GM12878 (cell line): ENCODE measurements at regions not wholly inside any gene's neighbourhood (a gene's known extent, or its start where the extent isn't known, plus 50 kb on each side); places are given as distances from the start of the nearest gene placed in this dataset.

Experiments
- ATAC-seq: fragments of 200-7000 bp; cut with Tn5 transposase; 3 replicates; pipeline ENCODE4 v1.9.1; 2020; ENCODE audit warnings: mild to moderate bottlenecking, moderate library complexity
- BruUV-seq: library from RNA; stranded (reverse); fragments of 400-500 nt; replicated peaks from 2 replicates; lab custom pipeline; 2021; lab: Mats Ljungman, UMichigan
- CTCF ChIA-PET: fragments of 300-600 bp; sonication (Branson Sonifier 250); formaldehyde crosslinking; extraction: SDS; loops from one replicate; lab custom pipeline; 2021; ENCODE audit warnings: inconsistent platforms; lab: Yijun Ruan, JAX
- POLR2A ChIA-PET: fragments of 350-600 bp; formaldehyde crosslinking; extraction: SDS; loops from one replicate; lab custom pipeline; 2021; ENCODE audit warnings: inconsistent platforms; lab: Charles Lee
- RAD21 ChIA-PET: fragments of 300-600 bp; sonication (Branson Sonifier 250); formaldehyde crosslinking; loops from one replicate; lab custom pipeline; 2023; ENCODE audit warnings: antibody characterized with exemption; ENCODE audit not compliant: unreplicated experiment; lab: Charles Lee
- SMC1A ChIA-PET: fragments of 300-600 bp; sonication (Branson Sonifier 250); formaldehyde crosslinking; loops from one replicate; lab custom pipeline; 2023; ENCODE audit not compliant: unreplicated experiment, uncharacterized antibody; lab: Charles Lee
- DNase-seq: peaks from one replicate; pipeline ENCODE4 v3.0.0-alpha.2; 2011; ENCODE audit warnings: low read depth, low spot score
- FAIRE-seq: peaks from 3 replicates; lab custom pipeline; 2011; peaks lifted over from hg19 to GRCh38; lab: Jason Lieb, UNC
- H2AFZ ChIP-seq: 2 replicates; pipeline ENCODE4 v1.6.0; 2011; ENCODE audit warnings: low read depth, low read length, control low read depth; ENCODE audit not compliant: control insufficient read depth
- H3K27ac ChIP-seq: 2 replicates; pipeline ENCODE4 v1.5.1; 2011; ENCODE audit warnings: control low read depth; ENCODE audit not compliant: control insufficient read depth, insufficient read depth
- H3K27me3 ChIP-seq, 2 experiments: replicated peaks in 1 of 2; 2 replicates each; pipeline versions ENCODE4 v1.6.0 to v1.6.1; 2011; ENCODE audit warnings: low read length in 1 of 2; ENCODE audit not compliant: control insufficient read depth in 2 of 2, insufficient read depth in 2 of 2
- H3K36me3 ChIP-seq, 2 experiments: 2 replicates each; pipeline ENCODE4 v1.5.1; 2011; ENCODE audit warnings: low read length in 1 of 2; ENCODE audit not compliant: control insufficient read depth in 2 of 2, insufficient read depth in 2 of 2
- H3K4me1 ChIP-seq: 2 replicates; pipeline ENCODE4 v1.6.1; 2011; ENCODE audit warnings: mild to moderate bottlenecking, low read length, moderate library complexity, mixed read lengths; ENCODE audit not compliant: control insufficient read depth, insufficient read depth
- H3K4me2 ChIP-seq: 2 replicates; pipeline ENCODE4 v1.6.0; 2011; ENCODE audit warnings: control low read depth; ENCODE audit not compliant: control insufficient read depth, insufficient read depth
- H3K4me3 ChIP-seq: fragments of 200-600 bp; sonication (generic); 2 replicates; pipeline ENCODE4 v1.5.1; 2016
- H3K79me2 ChIP-seq: 2 replicates; pipeline ENCODE4 v1.6.0; 2011; ENCODE audit warnings: low read length; ENCODE audit not compliant: control insufficient read depth, insufficient read depth
- H3K9ac ChIP-seq: 2 replicates; pipeline ENCODE4 v1.8.0; 2011; ENCODE audit warnings: low read length, control low read depth, mixed read lengths; ENCODE audit not compliant: control insufficient read depth, insufficient read depth
- H3K9me3 ChIP-seq: replicated peaks from 3 replicates; pipeline ENCODE4 v1.5.1; 2011; ENCODE audit warnings: mild to moderate bottlenecking, low read length; ENCODE audit not compliant: control insufficient read depth, insufficient read depth
- H4K20me1 ChIP-seq: 2 replicates; pipeline ENCODE4 v1.6.0; 2011; ENCODE audit not compliant: control insufficient read depth, insufficient read depth
- ATF2 ChIP-seq: IDR thresholded peaks from 2 replicates; pipeline ENCODE4 v1.6.1; 2012; ENCODE audit warnings: low read length, inconsistent platforms
- CBX5 ChIP-seq: sonication (generic); IDR thresholded peaks from 2 replicates; pipeline ENCODE4 v1.6.1; 2016; ENCODE audit warnings: low read depth, moderate library complexity, mild to moderate bottlenecking, inconsistent platforms
- CEBPZ ChIP-seq: fragments of 150-350 bp; IDR thresholded peaks from 2 replicates; pipeline ENCODE4 v1.6.1; 2016; ENCODE audit warnings: low read depth, low read length
- CHD4 ChIP-seq: fragments of 200-600 bp; sonication (generic); IDR thresholded peaks from 2 replicates; pipeline ENCODE4 v1.6.1; 2016; ENCODE audit warnings: mild to moderate bottlenecking
- E2F4 ChIP-seq: IDR thresholded peaks from 2 replicates; pipeline ENCODE4 v1.6.1; 2012; ENCODE audit warnings: low read depth, low read length, improper control_type of control experiment
- EED ChIP-seq: sonication (generic); IDR thresholded peaks from 2 replicates; pipeline ENCODE4 v1.6.1; 2016; ENCODE audit warnings: antibody characterized with exemption, low read depth
- ESRRA ChIP-seq: IDR thresholded peaks from 2 replicates; pipeline ENCODE4 v1.6.1; 2012; ENCODE audit warnings: mild to moderate bottlenecking, low read length, improper control_type of control experiment
- ETV6 ChIP-seq, 2 experiments: fragments of 450-650 bp in 1 of 2; IDR thresholded peaks in 1 of 2; conservative IDR thresholded peaks in 1 of 2; 2 replicates each; pipeline ENCODE4 v1.6.1; 2014; ENCODE audit warnings: antibody characterized with exemption in 1 of 2, borderline replicate concordance in 1 of 2, low read depth in 1 of 2, mild to moderate bottlenecking in 1 of 2, moderate library complexity in 1 of 2
- JUND ChIP-seq: IDR thresholded peaks from 2 replicates; pipeline ENCODE4 v1.6.1; 2012; ENCODE audit warnings: low read depth, mild to moderate bottlenecking, low read length, improper control_type of control experiment, moderate library complexity
- MEF2A ChIP-seq: IDR thresholded peaks from 2 replicates; pipeline ENCODE4 v1.6.1; 2011; ENCODE audit warnings: low read depth, mild to moderate bottlenecking, low read length, moderate library complexity; ENCODE audit not compliant: insufficient read depth
- MXI1 ChIP-seq: fragments of 150-350 bp; IDR thresholded peaks from 2 replicates; pipeline ENCODE4 v1.6.1; 2011; ENCODE audit warnings: low read depth, mild to moderate bottlenecking, inconsistent platforms, low read length, improper control_type of control experiment
- NFIC ChIP-seq: IDR thresholded peaks from 2 replicates; pipeline ENCODE4 v1.6.1; 2012; ENCODE audit warnings: low read depth, mild to moderate bottlenecking, inconsistent platforms, low read length, moderate library complexity
- PAX5 ChIP-seq: IDR thresholded peaks from 2 replicates; pipeline ENCODE4 v1.6.1; 2011; ENCODE audit warnings: low read depth, low read length, borderline replicate concordance
- RBBP5 ChIP-seq: fragments of 200-600 bp; sonication (generic); conservative IDR thresholded peaks from 2 replicates; pipeline ENCODE4 v1.6.1; 2016
- SPI1 ChIP-seq: IDR thresholded peaks from 2 replicates; pipeline ENCODE4 v1.6.1; 2011; ENCODE audit warnings: low read depth, mild to moderate bottlenecking, low read length, moderate library complexity, borderline replicate concordance; ENCODE audit not compliant: insufficient read depth
- SUZ12 ChIP-seq: fragments of 200-600 bp; sonication (generic); IDR thresholded peaks from one replicate; pipeline ENCODE4 v1.6.1; 2018; ENCODE audit warnings: antibody characterized with exemption, mild to moderate bottlenecking; ENCODE audit not compliant: unreplicated experiment
- TARDBP ChIP-seq: IDR thresholded peaks from 2 replicates; pipeline ENCODE4 v1.6.1; 2016; ENCODE audit warnings: borderline replicate concordance
- ZNF384 ChIP-seq: IDR thresholded peaks from 2 replicates; pipeline ENCODE4 v1.6.1; 2012; ENCODE audit warnings: low read depth, mild to moderate bottlenecking, low read length, improper control_type of control experiment, borderline replicate concordance
- WGBS: methylation state at CpG from one replicate; pipeline ENCODE4 v1.1.6; 2016; ENCODE audit warnings: low lambda C conversion rate; ENCODE audit not compliant: insufficient replicate concordance, insufficient coverage; ENCODE audit errors: missing lambda C conversion rate; 5-methylcytosine and 5-hydroxymethylcytosine counted together
- in situ Hi-C: fragments of 300-500 bp; cut with MboI; formaldehyde crosslinking; loops from 9 replicates; pipeline ENCODE4 v1.14.3; 2018; ENCODE audit warnings: mixed read lengths
- intact Hi-C: fragments of 100-400 bp; cut with micrococcal nuclease; formaldehyde crosslinking; loops from one replicate; pipeline ENCODE4 v1.14.2; 2022; ENCODE audit not compliant: unreplicated experiment

GRCh38 chr14:101239065-101239464 lies 322.2 kb upstream of the DIO3 start (continued):
- no peak for TF ChIP-seq CEBPZ
- no peak for TF ChIP-seq ZNF384
- TF ChIP-seq ATF2, result no peak
- no peak for TF ChIP-seq PAX5
- TF ChIP-seq MXI1, result no peak
- no peak for TF ChIP-seq CBX5
- TF ChIP-seq, all 136 proteins: peak for 0

- RAD21 ChIA-PET, result no interaction called here
- no TSS peak for BruUV-seq
- Histone ChIP-seq H4K20me1 (no peaks in the 10 kb centered on the region), H3K27me3 (no peaks in the 10 kb centered on the region), H3K4me1 (no peaks in the 10 kb centered on the region), H3K4me3 (no peak overlapping the region), H3K27ac (no peak overlapping the region), H3K79me2 (no peaks in the 10 kb centered on the region), H3K4me2 (no peak overlapping the region), H3K9ac (no peak overlapping the region), H2AFZ (no peak overlapping the region), H3K9me3 (no peaks in the 10 kb centered on the region; the same call in 2 of the 3 replicates), H3K36me3 (no peaks in the 10 kb centered on the region)
- ATAC-seq, result no peak
- POLR2A ChIA-PET, result no interaction called here
- no peak for DNase-seq
- in situ Hi-C loops (no loop called here), intact Hi-C loops (no loop called here)
- SMC1A ChIA-PET, result no interaction called here
- CTCF ChIA-PET, result no interaction called here
- WGBS, result 0% methylated on average over 2 of the region's 2 CpGs
- FAIRE-seq, result no peak
- TF ChIP-seq SUZ12, result no peak
- TF ChIP-seq E2F4, result no peak
- TF ChIP-seq TARDBP, result no peak
- TF ChIP-seq ETV6 (conservative IDR thresholded peaks at IDR 0.05 in 1 of 2, IDR thresholded peaks at IDR 0.05 in 1 of 2; ENCODE audit: borderline replicate concordance in 1 of 2, low read depth in 1 of 2), result no peak
- no peak for TF ChIP-seq JUND
- TF ChIP-seq ZNF384, result no peak
- TF ChIP-seq MEF2A, result no peak
- TF ChIP-seq CHD4, result no peak
- no peak for TF ChIP-seq ESRRA
- TF ChIP-seq EED, result no peak
- TF ChIP-seq RBBP5, result no peak
- TF ChIP-seq NFIC, result no peak
- TF ChIP-seq SPI1, result no peak
Observed at GRCh38 chr14:101241147-101241546, 320.1 kb upstream of the DIO3 start.
